ENCODE measurements at regions not wholly inside any gene's neighbourhood (a gene's known extent, or its start where the extent isn't known, plus 50 kb on each side); places are given as distances from the start of the nearest gene placed in this dataset.

GRCh38 chr21:18801468-18801867 lies 397.9 kb upstream of the TMPRSS15 start:
- TF ChIP-seq RAD21 (IDR thresholded peaks at IDR 0.05; ENCODE audit: low read depth) (peak; percentile 38; the same call in 1 of the 2 replicates), EP300 (IDR thresholded peaks at IDR 0.05; ENCODE audit: borderline replicate concordance) (no peak), ZBTB7A (IDR thresholded peaks at IDR 0.05; ENCODE audit: low read depth) (no peak), FOXM1 (IDR thresholded peaks at IDR 0.05; ENCODE audit: borderline replicate concordance, low read depth) (no peak), REST (IDR thresholded peaks at IDR 0.05; ENCODE audit: low read depth) (no peak), USF1 (IDR thresholded peaks at IDR 0.05) (no peak), CEBPB (IDR thresholded peaks at IDR 0.05) (no peak), TAF1 (IDR thresholded peaks at IDR 0.05; ENCODE audit: low read depth) (no peak), EGR1 (IDR thresholded peaks at IDR 0.05) (no peak), YY1 (IDR thresholded peaks at IDR 0.05; ENCODE audit: low read depth) (no peak), CREB1 (IDR thresholded peaks at IDR 0.05; ENCODE audit: low read depth) (no peak), MAX (IDR thresholded peaks at IDR 0.05) (no peak)
